SK-N-SH (cell line): ENCODE measurements at regions not wholly inside any gene's neighbourhood (a gene's known extent, or its start where the extent isn't known, plus 50 kb on each side); places are given as distances from the start of the nearest gene placed in this dataset.

Experiments
- CTCF ChIA-PET: fragments of 300-600, 350-600 bp; formaldehyde crosslinking; extraction: SDS; loops from one replicate; lab custom pipeline; 2021; lab: Yijun Ruan, JAX
- POLR2A ChIA-PET: fragments of 350-600 bp; sonication (Branson Sonifier 250); formaldehyde crosslinking; extraction: SDS; loops from one replicate; lab custom pipeline; 2020; ENCODE audit warnings: antibody characterized with exemption, inconsistent platforms; lab: Yijun Ruan, JAX
- DNase-seq: peaks from one replicate; pipeline ENCODE4 v3.0.0; 2012
- H2AFZ ChIP-seq: fragments of 200-600 bp; sonication (generic); 2 replicates; pipeline ENCODE4 v1.8.1; 2016; ENCODE audit warnings: antibody characterized with exemption, mild to moderate bottlenecking, low read depth
- H3F3A ChIP-seq: fragments of 200-600 bp; sonication (generic); replicated peaks from 2 replicates; pipeline ENCODE3; 2016; ENCODE audit warnings: antibody characterized with exemption, mild to moderate bottlenecking; ENCODE audit not compliant: insufficient read depth
- H3K27ac ChIP-seq, 2 experiments: fragments of 200-500 bp in 1 of 2; fragments of 200-600 bp in 1 of 2; sonication (Bioruptor generic) in 1 of 2; sonication (generic), shearing (Covaris generic) in 1 of 2; 2 replicates each; pipeline versions ENCODE4 v1.5.1 to v1.6.1; 2014 to 2016; ENCODE audit warnings: low read depth in 2 of 2, inconsistent platforms in 1 of 2, low read length in 1 of 2, mild to moderate bottlenecking in 1 of 2, mixed read lengths in 1 of 2
- H3K27me3 ChIP-seq: fragments of 200-600 bp; sonication (generic), shearing (Covaris generic); 2 replicates; pipeline ENCODE4 v1.6.1; 2016; ENCODE audit warnings: mixed run types; ENCODE audit not compliant: insufficient read depth
- H3K36me3 ChIP-seq, 2 experiments: fragments of 200-500 bp in 1 of 2; fragments of 200-600 bp in 1 of 2; sonication (Bioruptor generic) in 1 of 2; sonication (generic) in 1 of 2; replicated peaks in 1 of 2; 2 replicates each; pipeline versions ENCODE3 to v1.5.1; 2014 to 2016; ENCODE audit warnings: low read length in 1 of 2, mild to moderate bottlenecking in 1 of 2; ENCODE audit not compliant: insufficient read depth in 2 of 2, control insufficient read depth in 1 of 2
- H3K4me1 ChIP-seq, 2 experiments: fragments of 200-500 bp in 1 of 2; fragments of 200-600 bp in 1 of 2; sonication (Bioruptor generic) in 1 of 2; sonication (generic), shearing (Covaris generic) in 1 of 2; 2 replicates each; pipeline versions ENCODE4 v1.5.1 to v1.6.1; 2014 to 2016; ENCODE audit warnings: low read depth in 1 of 2, low read length in 1 of 2, mixed run types in 1 of 2; ENCODE audit not compliant: insufficient read depth in 2 of 2, control insufficient read depth in 1 of 2
- H3K4me2 ChIP-seq: fragments of 200-600 bp; sonication (generic), shearing (Covaris generic); 2 replicates; pipeline ENCODE4 v1.6.1; 2017; ENCODE audit warnings: mixed run types
- H3K4me3 ChIP-seq, 2 experiments: fragments of 200-500 bp in 1 of 2; fragments of 200-600 bp in 1 of 2; sonication (Bioruptor generic) in 1 of 2; sonication (generic), shearing (Covaris generic) in 1 of 2; 2 replicates each; pipeline versions ENCODE4 v1.5.1 to v1.8.1; 2014 to 2016; ENCODE audit warnings: low read depth in 2 of 2, inconsistent platforms in 1 of 2, low read length in 1 of 2, mild to moderate bottlenecking in 1 of 2, mixed read lengths in 1 of 2, moderate library complexity in 1 of 2
- H3K79me2 ChIP-seq: fragments of 200-600 bp; sonication (generic); 2 replicates; pipeline ENCODE4 v1.8.1; 2017; ENCODE audit warnings: mild to moderate bottlenecking; ENCODE audit not compliant: insufficient read depth
- H3K9ac ChIP-seq: fragments of 200-600 bp; sonication (generic); 2 replicates; pipeline ENCODE4 v1.6.1; 2017; ENCODE audit warnings: mixed run types
- H3K9me2 ChIP-seq: fragments of 200-600 bp; sonication (generic); 2 replicates; pipeline ENCODE4 v1.6.1; 2017; ENCODE audit warnings: mixed run types
- H3K9me3 ChIP-seq: fragments of 200-600 bp; sonication (generic); 2 replicates; pipeline ENCODE4 v1.6.1; 2017; ENCODE audit warnings: mixed run types, mild to moderate bottlenecking, moderate library complexity
- H4K20me1 ChIP-seq: fragments of 200-600 bp; sonication (generic); 2 replicates; pipeline ENCODE4 v1.6.1; 2017; ENCODE audit warnings: mild to moderate bottlenecking, mixed run types; ENCODE audit not compliant: insufficient read depth
- ELF1 ChIP-seq: IDR thresholded peaks from 2 replicates; pipeline ENCODE4 v1.4.0; 2012
- EP300 ChIP-seq, 2 experiments: IDR thresholded peaks; 2 replicates each; pipeline versions ENCODE4 v1.4.0 to v1.6.1; 2012; ENCODE audit warnings: borderline replicate concordance in 1 of 2, low read depth in 1 of 2, low read length in 1 of 2
- EZH2phosphoT487 ChIP-seq: fragments of 200-600 bp; sonication (generic); IDR thresholded peaks from 2 replicates; pipeline ENCODE4 v1.6.1; 2017; ENCODE audit warnings: low read depth, mixed run types, mild to moderate bottlenecking, antibody characterized with exemption, moderate library complexity, borderline replicate concordance
- FOXJ3 ChIP-seq: sonication (generic); formaldehyde crosslinking; IDR thresholded peaks from 2 replicates; pipeline ENCODE4 v1.5.1; 2020; ENCODE audit warnings: mild to moderate bottlenecking, missing genetic modification reagents
- FOXM1 ChIP-seq: IDR thresholded peaks from 2 replicates; pipeline ENCODE4 v1.4.0; 2012; ENCODE audit warnings: low read depth, mild to moderate bottlenecking
- GABPA ChIP-seq: IDR thresholded peaks from 2 replicates; pipeline ENCODE4 v1.4.0; 2012; ENCODE audit warnings: low read depth, mild to moderate bottlenecking
- IRF3 ChIP-seq: fragments of 150-350 bp; IDR thresholded peaks from 2 replicates; pipeline ENCODE4 v1.6.1; 2016; ENCODE audit warnings: mild to moderate bottlenecking, low read depth, low read length
- MAX ChIP-seq: IDR thresholded peaks from 2 replicates; pipeline ENCODE4 v1.4.0; 2012; ENCODE audit warnings: low read depth
- MEF2A ChIP-seq: IDR thresholded peaks from 2 replicates; pipeline ENCODE4 v1.4.0; 2012; ENCODE audit warnings: low read depth, borderline replicate concordance
- NRF1 ChIP-seq: IDR thresholded peaks from 2 replicates; pipeline ENCODE4 v1.6.1; 2012; ENCODE audit warnings: low read depth, mild to moderate bottlenecking, low read length
- POLR2AphosphoS5 ChIP-seq: IDR thresholded peaks from 2 replicates; pipeline ENCODE4 v1.6.1; 2012; ENCODE audit warnings: low read depth, low read length
- RAD21 ChIP-seq: IDR thresholded peaks from 2 replicates; pipeline ENCODE4 v1.6.1; 2012; ENCODE audit warnings: mild to moderate bottlenecking, low read length
- RCOR1 ChIP-seq: fragments of 150-350 bp; IDR thresholded peaks from 2 replicates; pipeline ENCODE4 v1.6.1; 2017; ENCODE audit warnings: antibody characterized with exemption, low read length
- RXRA ChIP-seq: IDR thresholded peaks from 2 replicates; pipeline ENCODE4 v1.4.0; 2012; ENCODE audit warnings: low read depth, mild to moderate bottlenecking, borderline replicate concordance
- SMC3 ChIP-seq: IDR thresholded peaks from 2 replicates; pipeline ENCODE4 v1.6.1; 2012; ENCODE audit warnings: low read depth, low read length, improper control_type of control experiment
- TAF1 ChIP-seq: IDR thresholded peaks from 2 replicates; pipeline ENCODE4 v1.6.1; 2012; ENCODE audit warnings: low read depth, mild to moderate bottlenecking, low read length, moderate library complexity, borderline replicate concordance
- TEAD4 ChIP-seq: IDR thresholded peaks from 2 replicates; pipeline ENCODE4 v1.4.0; 2012; ENCODE audit warnings: mild to moderate bottlenecking, borderline replicate concordance; ENCODE audit not compliant: insufficient read depth
- USF1 ChIP-seq: IDR thresholded peaks from 2 replicates; pipeline ENCODE4 v1.4.0; 2012; ENCODE audit warnings: low read depth, borderline replicate concordance
- USF2 ChIP-seq: fragments of 150-350 bp; IDR thresholded peaks from 2 replicates; pipeline ENCODE4 v1.6.1; 2017; ENCODE audit warnings: antibody characterized with exemption, low read length, low read depth, borderline replicate concordance
- WGBS: methylation state at CpG from one replicate; pipeline ENCODE4 v1.1.6; 2017; ENCODE audit warnings: low lambda C conversion rate; 5-methylcytosine and 5-hydroxymethylcytosine counted together
- TF ChIP-seq, protein P1 (sequence below): IDR thresholded peaks from 2 replicates; pipeline ENCODE4; 2012

DNA sequence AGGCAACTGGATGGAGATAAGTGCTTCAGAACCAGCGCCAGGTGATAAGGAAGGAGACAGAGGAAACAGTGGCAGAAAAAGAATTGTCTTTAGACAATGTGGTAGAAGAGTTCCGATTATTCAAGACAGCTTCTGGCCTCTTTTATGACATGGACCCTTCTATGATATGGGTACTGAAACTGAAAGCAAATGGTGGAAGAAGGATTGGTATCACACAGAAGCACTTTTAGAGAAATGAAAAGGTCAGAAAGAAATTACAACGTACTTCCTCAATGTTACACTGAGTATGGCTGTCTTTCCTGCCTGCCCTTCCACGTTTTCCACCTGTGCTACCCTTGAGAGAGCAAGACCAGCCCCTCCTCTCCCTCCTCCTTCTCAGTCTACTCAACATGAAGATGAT is 959.3 kb downstream of the DNAH5 start:
- no peak overlapping the region for H3K4me3 ChIP-seq
- no peak overlapping the region for H3K4me2 ChIP-seq
- H3K4me1 ChIP-seq: no peaks in the 10 kb centered on the region
- H3K79me2 ChIP-seq: no peaks in the 10 kb centered on the region
- no peak overlapping the region for H3K27ac ChIP-seq
- no peak overlapping the region for H3K9ac ChIP-seq
- H3K9me3 ChIP-seq: no peaks in the 10 kb centered on the region; the same call in 1 of the 2 replicates
- POLR2A ChIA-PET: no interaction called here
- WGBS: 1% methylated on average over 4 of the region's 4 CpGs
- H3F3A ChIP-seq: no peaks in the 10 kb centered on the region
- no peaks in the 10 kb centered on the region for H4K20me1 ChIP-seq
- H3K36me3 ChIP-seq: no peaks in the 10 kb centered on the region
- H3K27me3 ChIP-seq: no peaks in the 10 kb centered on the region
- no peaks in the 10 kb centered on the region for H3K9me2 ChIP-seq
- no peak for TF ChIP-seq SMC3
- TF ChIP-seq NRF1: no peak
- TF ChIP-seq FOXM1: no peak
- TF ChIP-seq POLR2AphosphoS5: no peak
- no peak for TF ChIP-seq ELF1
- TF ChIP-seq EP300 (IDR thresholded peaks at IDR 0.05; ENCODE audit: borderline replicate concordance in 1 of 2, low read depth in 1 of 2, low read length in 1 of 2): no peak
- no peak for TF ChIP-seq TAF1
- TF ChIP-seq RAD21: no peak
- TF ChIP-seq MAX: no peak
- TF ChIP-seq USF1: no peak
- TF ChIP-seq MEF2A: no peak
- TF ChIP-seq TEAD4: no peak
- TF ChIP-seq EZH2phosphoT487: no peak
- TF ChIP-seq RCOR1: no peak
- no peak for TF ChIP-seq RXRA
- TF ChIP-seq, protein P1, sequence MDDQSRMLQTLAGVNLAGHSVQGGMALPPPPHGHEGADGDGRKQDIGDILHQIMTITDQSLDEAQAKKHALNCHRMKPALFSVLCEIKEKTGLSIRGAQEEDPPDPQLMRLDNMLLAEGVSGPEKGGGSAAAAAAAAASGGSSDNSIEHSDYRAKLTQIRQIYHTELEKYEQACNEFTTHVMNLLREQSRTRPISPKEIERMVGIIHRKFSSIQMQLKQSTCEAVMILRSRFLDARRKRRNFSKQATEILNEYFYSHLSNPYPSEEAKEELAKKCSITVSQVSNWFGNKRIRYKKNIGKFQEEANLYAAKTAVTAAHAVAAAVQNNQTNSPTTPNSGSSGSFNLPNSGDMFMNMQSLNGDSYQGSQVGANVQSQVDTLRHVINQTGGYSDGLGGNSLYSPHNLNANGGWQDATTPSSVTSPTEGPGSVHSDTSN: no peak
- no peak for TF ChIP-seq USF2
- no peak overlapping the region for H2AFZ ChIP-seq
- CTCF ChIA-PET: no interaction called here
- DNase-seq: no peak

- H3K4me3 ChIP-seq: no peak overlapping the region
- H3K36me3 ChIP-seq: no peaks in the 10 kb centered on the region
- DNase-seq: no peak
- H3K27ac ChIP-seq: no peak overlapping the region
- H3K9ac ChIP-seq: no peak overlapping the region
- H3K4me1 ChIP-seq: no peaks in the 10 kb centered on the region
- ChIA-PET CTCF (no interaction called here), POLR2A (no interaction called here)
- H3K79me2 ChIP-seq: no peaks in the 10 kb centered on the region
- WGBS: 30% methylated on average over 3 of the region's 3 CpGs
- no peak overlapping the region for H3K4me2 ChIP-seq
- no peaks in the 10 kb centered on the region for H3K27me3 ChIP-seq
- no peaks in the 10 kb centered on the region for H3K9me3 ChIP-seq
- no peaks in the 10 kb centered on the region for H4K20me1 ChIP-seq
- TF ChIP-seq FOXJ3 (CRISPR knock-in tag): no peak
- TF ChIP-seq GABPA: no peak
- no peak for TF ChIP-seq USF2
- TF ChIP-seq IRF3: no peak
- no peak for TF ChIP-seq ELF1
- TF ChIP-seq FOXM1: no peak
- TF ChIP-seq EP300 (IDR thresholded peaks at IDR 0.05; ENCODE audit: borderline replicate concordance in 1 of 2, low read depth in 1 of 2, low read length in 1 of 2): no peak
- TF ChIP-seq RAD21: no peak
- TF ChIP-seq TAF1: no peak
- no peaks in the 10 kb centered on the region for H3K9me2 ChIP-seq
- no peak overlapping the region for H2AFZ ChIP-seq
- no peaks in the 10 kb centered on the region for H3F3A ChIP-seq
These were observed 969.6 kb downstream of the DNAH5 start for GRCh38 chr5:12974856-12975255.
